OCI-LY1 (cell line): ENCODE measurements at regions not wholly inside any gene's neighbourhood (a gene's known extent, or its start where the extent isn't known, plus 50 kb on each side); places are given as distances from the start of the nearest gene placed in this dataset.

Source experiments
- EZH2 ChIP-seq: fragments of 200-600 bp; sonication (generic), shearing (Covaris generic); IDR thresholded peaks from 2 replicates; pipeline ENCODE4 v1.8.0; 2017; ENCODE audit warnings: borderline replicate concordance, mixed run types, mild to moderate bottlenecking, antibody characterized with exemption, low read length, moderate library complexity, mixed read lengths
- TF ChIP-seq, protein P1 (sequence below): fragments of 200-600 bp; sonication (generic), shearing (Covaris generic); IDR thresholded peaks from 2 replicates; pipeline ENCODE4 v1.5.1; 2017; ENCODE audit warnings: mild to moderate bottlenecking, antibody characterized with exemption, low read length, moderate library complexity, mixed read lengths

GRCh38 chr4:27218013-27218412, 357.4 kb downstream of the STIM2 start:
- TF ChIP-seq, protein P1, sequence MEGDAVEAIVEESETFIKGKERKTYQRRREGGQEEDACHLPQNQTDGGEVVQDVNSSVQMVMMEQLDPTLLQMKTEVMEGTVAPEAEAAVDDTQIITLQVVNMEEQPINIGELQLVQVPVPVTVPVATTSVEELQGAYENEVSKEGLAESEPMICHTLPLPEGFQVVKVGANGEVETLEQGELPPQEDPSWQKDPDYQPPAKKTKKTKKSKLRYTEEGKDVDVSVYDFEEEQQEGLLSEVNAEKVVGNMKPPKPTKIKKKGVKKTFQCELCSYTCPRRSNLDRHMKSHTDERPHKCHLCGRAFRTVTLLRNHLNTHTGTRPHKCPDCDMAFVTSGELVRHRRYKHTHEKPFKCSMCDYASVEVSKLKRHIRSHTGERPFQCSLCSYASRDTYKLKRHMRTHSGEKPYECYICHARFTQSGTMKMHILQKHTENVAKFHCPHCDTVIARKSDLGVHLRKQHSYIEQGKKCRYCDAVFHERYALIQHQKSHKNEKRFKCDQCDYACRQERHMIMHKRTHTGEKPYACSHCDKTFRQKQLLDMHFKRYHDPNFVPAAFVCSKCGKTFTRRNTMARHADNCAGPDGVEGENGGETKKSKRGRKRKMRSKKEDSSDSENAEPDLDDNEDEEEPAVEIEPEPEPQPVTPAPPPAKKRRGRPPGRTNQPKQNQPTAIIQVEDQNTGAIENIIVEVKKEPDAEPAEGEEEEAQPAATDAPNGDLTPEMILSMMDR = no peak
- TF ChIP-seq EZH2 = no peak
